ENCODE measurements at regions not wholly inside any gene's neighbourhood (a gene's known extent, or its start where the extent isn't known, plus 50 kb on each side); places are given as distances from the start of the nearest gene placed in this dataset.

DNA sequence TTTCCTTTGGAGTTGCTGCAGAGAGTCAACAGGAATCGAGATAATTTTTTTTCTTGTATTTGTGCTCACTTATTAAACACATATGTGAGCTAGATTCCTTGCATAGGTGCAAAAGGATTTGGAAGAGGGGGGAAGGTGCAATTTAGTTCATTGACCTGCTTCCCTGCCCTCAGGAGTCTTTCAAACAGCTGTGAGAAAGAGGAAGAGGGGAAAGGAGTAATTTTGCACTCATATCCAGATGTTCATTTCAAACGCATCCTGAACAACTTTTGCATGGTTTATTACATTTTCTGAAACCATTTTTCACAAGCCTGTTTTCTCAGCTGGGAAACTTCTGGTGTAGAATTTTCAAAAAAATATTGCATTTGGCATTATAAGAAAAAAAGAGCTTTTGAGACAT, 795.0 kb downstream of the MAFB start:
- no peak for DNase-seq

DNA sequence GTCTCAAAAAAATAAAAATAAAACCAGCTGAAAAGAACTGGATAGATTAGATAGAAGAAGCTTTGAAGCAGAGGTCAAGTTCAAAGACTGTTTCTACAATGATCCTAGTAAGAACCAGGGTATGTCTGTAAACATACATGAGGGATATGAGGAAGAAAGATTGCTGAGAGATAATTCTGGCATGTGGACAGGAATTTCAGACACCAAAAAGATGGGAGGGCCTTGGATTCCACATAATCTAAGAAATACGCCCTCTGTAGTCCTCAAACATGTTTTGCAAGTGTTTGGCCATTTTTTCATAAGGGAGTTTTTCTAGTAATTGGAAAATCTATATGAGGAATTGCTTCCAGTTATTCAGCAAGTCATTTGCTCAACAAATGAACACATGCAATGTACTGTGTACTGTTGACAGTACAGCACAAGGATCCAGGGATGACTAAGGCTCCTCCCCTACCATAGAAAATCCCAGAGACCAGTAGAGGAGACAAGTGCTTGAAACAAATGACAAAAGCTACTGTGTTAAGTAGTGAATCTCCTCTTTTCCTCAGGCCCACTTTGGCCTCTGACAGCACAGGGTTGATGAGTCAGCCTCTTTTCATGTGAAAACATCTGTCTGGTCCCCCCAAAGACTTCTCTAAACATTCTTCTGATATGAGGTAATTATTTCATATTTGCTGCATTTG, 795.9 kb downstream of the MAFB start:
- peak in 1 of 2 experiments; percentile 10 for DNase-seq

DNA sequence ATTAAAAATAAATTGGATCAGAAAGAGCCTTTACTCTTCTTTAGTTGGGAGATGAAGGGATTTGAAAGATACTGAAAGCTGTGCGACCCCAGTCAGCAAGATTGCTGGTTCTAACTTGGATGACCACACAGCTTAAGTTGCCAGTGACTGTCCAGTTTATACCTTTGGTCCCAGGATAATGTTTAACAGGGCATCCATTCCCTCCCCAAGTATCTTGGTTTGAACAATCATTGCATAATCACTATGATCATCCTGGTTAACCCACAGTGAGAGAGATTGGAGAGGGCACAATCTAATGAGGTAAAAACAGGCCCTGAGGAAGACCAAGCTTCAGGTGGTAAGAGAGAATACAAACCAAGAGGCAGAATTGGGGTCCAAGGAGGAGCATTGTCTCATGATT, 798.3 kb downstream of the MAFB start:
- DNase-seq = no peak

DNA sequence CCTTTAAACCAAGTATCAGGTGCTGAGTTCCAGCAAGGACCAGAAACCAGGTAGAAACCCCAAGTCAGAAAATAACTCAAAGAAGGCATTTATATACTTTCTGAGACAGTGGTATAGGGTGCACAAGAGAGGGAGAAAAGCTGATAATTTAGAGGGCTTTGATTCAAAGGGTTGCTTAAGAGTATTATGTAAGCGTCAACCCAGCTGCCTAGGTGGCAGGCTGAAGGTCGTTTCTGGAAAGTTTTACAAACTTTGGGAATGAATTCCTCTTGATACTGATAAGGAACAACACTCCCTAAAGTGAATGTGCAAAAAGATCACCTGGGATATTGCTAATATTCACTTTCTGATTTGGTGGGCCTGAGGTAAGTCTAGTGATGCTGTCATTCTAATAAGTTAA, 800.7 kb downstream of the MAFB start:
- no peak for DNase-seq

DNA sequence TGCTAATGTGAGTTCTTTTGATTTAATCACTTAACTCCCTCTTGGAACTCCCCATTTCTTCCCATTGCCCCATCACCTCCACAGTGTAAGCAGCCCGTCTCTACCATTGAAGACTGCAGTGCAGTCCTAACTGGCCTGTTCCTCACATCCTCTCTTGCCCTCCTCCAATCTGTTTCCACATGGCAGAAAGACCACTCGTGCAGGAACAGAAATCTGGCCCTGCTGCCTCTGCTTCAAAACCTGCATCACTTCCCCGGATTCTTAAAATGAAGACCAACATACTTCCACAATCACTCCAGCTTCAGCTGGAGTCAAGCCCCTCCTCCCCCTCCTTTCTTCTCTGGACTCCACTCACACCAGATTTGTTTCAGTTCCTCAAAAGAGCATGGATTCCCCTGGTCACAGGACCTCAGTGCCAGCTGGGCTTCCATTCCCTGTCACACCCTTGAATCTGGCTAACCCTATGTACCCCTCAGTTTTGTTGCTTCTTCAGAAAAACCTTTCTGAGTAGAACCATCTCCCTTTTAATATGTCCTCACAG, 802.3 kb downstream of the MAFB start:
- no peak for DNase-seq

DNA sequence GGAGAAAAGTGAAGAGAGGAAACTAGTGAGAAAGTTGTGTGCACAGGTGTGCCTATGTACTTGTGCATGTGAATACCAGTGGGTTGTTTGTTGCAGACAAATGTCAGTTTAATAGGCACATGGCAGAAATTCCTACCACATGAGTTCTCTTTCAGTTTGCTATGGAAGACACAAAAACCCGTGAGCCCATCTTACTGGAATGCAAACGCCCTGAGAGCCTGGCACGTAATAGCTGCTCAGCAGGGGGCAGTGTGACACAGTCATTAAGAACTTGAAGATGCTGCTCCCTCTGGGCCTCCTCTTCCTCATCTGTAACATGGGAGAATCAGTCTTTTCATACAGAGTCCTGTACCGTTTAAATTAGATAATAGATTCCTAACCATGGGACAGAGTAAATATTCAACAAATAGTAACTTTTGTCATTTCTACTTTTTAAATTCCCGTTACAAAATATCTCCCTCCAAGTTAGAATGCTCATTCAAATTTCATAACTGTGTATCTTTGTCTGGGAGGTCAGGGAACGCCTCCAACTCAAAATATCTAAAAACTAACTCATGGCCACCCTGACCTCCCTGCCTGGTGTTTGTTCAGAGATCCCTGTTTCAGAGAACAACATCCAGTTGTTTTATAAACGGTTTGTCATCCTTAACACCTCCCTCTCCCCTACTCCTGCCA, 802.9 kb downstream of the MAFB start:
- peak; percentile 19 to 49 for DNase-seq

DNA sequence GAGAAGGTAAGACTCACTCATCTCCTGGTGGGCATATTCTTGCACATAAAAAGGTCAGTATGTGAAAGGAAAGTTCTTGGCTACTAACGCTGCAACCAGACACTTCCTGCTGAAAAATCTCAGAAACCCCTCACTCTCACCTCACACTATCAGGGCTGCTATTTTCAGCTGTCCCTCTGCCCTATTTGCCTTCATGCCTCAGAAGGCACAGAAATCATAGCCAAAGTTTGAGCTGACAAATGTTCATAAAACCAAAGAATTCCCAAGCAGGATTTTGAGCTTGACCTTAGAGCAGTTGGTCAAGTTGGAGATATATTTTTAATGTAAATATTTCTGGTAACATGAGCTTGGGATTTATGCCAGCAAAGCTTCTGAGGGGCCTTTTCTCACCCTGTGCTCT, 806.2 kb downstream of the MAFB start:
- no peak for DNase-seq

DNA sequence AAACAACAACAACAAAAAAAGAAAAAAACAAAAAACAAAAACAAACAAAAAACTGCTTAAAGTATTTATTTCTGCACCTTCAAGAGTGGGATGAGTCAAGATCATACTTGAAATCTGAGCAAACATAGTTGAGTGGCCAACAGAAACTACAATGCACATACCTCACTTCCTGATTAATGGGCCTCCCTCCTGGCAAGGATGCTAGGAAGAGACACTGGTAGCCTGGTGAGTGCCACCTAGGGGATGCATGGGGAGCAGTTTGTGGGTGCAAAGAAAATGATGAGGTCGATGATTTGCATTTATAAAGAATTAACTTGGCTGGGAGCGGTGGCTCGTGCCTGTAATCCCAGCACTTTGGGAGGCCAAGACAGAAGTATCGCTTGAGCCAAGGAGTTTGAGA, 808.1 kb downstream of the MAFB start:
- no peak for DNase-seq

DNA sequence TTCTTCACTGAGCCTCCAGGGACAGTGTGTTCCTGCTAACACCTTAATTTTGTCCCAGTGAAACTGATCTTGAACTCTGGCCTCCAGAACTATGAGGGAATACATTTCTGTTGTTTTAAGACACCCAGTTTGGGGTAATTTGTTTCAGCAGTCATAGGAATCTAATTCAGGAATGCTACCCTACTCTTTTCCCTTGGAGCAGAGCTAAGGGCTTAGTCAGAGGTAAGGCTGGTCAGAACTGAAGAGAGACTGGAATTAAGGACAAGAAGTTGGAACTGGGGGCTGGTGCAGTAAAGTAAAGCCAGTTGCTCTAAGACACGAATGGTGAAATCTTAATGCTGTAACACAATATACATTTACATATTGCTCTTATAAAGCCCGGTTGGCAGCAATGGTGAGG, 809.7 kb downstream of the MAFB start:
- no peak for DNase-seq

DNA sequence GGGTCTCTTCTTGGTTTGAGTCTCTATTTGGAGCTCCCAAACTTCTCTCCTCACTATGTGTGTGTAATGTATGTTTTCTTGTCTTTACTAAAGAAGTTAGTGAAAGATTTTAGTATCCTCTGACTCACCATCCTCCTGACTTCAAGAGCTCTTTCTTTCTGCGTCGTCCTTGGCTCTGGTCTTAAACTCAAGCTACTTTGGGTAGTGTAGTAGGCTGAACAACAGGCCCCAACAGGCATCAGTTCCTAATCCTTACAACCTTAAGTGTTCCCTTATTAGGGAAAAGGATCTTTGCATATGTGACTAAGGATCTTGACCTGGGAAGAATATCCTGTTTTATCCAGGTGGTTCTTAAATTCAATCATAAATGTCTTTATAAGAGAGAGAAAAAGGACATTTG, 810.2 kb downstream of the MAFB start:
- no peak for DNase-seq

DNA sequence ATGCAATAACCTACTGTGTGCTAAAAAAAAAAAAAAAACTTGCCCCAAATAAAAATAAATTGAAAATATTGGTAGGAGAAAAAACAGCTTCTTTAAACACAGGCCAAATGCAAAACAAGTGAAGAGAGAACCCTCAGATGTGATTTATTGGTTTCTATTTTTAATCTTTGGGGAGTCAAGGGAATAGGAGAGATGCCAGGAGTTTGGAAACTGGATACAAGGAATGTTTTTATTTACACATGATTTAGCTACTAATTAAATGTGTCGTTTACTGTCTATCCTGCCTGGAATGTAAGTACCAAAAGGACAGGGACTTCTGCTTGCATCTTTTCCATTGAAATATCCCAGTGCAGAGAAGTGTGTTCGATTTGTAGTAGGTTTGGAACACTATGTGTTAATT, 810.7 kb downstream of the MAFB start:
- peak in 1 of 2 experiments; percentile 2 for DNase-seq

DNA sequence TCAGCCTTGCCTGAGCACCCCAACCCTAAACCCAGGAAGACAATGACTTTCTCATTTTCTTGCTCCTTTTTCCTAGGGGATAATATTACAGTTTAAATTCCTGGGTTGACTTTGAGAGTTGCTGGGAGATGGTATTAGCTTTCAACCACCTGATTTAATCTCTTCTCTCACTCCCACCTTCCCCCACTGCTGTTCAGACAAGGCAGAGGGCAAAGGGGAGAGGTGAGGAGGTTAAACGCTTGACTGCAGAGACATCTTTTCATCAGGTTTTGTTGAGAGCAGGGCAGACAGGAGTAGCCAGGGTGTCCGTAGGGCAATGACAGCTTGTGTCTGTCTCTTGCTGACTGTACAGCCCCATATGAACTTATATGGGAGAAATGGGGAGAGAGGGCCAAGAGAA, 811.2 kb downstream of the MAFB start:
- no peak for DNase-seq

DNA sequence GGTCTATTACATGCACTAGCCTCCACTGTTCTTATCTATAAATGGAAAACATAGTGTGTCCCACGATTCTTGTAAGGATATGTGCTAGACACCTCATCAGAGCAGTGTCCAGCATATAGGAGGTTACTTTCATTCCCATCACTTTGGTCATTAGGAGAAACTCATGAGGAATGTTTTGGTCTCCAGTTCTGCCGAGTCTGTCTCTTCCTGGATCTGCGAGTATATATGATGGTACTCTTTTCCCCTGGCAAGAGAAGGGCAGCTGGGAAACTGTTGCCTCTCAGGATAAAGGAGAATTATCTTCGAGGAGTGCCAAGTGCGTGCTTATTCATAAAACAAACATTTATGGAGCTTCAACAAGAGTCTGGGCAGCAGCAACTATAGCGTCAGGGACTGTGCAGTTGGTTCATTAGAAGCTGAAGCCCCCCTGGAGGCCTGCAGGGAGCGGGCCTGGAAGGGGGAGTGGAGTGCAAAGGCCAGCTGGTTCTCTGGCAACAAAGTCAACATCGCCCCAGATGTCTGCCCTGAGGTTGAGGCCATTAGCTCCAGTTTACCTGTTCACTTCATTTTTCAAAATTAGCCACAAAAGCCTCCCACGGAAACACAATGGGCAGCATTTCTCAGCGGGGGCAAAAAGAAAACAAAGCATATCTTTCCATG, 811.9 kb downstream of the MAFB start:
- DNase-seq = peak; percentile 51 to 73

DNA sequence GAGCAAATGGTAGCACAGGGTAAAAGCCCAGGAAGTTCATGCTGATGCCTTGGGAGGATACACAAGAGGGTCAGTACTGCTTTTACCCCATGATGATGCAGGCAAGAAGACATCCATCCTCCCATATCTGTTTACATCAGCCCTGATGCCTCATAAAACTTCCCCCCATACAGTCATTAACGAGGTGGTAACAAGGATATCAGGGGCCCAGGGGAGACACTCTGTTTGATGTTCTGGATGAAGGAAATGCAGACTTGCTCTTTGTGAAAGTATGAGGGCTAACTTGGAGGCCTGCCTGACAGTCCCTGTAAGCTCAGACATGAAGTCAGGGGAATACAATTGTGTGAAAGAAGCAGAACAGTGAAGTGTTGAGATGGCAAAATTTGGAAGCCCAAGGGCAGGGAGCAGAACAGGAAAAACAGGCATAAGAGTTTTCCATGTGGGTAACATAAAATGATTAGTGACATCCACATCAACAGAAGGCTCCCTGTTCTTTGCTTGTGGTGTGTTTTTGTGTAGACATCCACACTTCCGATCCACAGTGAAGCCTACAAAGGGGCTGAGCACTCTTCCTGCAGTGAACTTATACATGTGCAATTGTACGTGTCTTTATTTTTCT, 813.4 kb downstream of the MAFB start:
- no peak for DNase-seq

DNA sequence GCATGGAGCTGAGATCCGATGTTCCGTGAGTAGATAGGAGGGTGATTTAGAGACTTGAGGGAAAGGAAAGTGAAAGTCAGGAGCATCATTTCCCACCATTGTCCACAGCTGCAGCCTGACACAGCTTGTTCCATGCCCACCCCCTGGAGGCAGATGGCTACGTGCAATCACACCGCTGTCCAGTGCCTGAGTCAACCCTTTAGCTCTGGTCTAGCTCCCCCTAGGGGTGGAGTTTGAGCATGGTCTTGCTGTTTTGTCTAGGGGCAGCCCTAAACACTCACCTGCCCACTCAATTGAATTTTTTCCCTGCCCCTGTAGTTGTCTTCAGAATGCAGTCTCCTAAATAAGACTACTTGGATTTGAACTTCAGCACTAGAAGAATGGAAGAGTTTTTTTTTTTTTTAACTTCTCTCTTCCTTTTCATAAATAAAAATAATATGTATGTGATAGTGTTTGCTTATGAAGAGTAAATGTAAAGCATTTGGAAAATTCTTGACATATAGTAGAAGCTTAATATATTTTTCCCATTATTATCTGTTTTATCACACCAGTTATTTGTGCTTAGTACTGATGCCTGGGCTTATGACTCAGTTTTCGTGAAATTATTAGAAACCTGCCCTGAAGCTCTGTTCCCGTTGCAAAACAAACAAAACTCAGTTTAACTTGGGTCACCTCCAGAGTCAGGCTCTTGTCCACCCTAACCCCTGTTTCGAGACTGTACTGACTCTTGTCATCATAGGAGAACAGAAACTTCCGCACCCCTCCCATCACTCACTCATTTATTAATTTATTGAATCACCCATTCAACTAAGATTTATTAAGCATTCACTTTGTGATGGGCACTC, 814.8 kb downstream of the MAFB start:
- DNase-seq = peak; percentile 50 to 89

DNA sequence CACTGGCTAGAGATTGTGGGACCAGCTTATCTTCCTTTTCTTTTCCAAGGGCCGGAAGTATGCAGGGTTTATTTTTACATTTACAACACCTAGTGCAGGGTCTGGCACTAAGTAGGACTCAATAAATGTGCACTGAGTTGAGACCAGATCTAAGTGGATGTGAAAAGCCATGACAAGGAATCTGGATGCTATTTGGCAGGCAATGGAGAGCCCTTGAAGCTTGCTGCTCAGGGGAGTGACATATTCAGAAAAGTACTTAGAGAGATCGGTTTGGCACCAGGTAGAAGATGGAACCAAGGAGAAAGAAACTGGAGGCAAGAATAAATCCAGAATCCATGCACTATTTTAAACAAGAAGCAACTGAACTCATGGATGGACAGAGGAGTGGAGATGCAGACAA, 815.8 kb downstream of the MAFB start:
- no peak for DNase-seq

DNA sequence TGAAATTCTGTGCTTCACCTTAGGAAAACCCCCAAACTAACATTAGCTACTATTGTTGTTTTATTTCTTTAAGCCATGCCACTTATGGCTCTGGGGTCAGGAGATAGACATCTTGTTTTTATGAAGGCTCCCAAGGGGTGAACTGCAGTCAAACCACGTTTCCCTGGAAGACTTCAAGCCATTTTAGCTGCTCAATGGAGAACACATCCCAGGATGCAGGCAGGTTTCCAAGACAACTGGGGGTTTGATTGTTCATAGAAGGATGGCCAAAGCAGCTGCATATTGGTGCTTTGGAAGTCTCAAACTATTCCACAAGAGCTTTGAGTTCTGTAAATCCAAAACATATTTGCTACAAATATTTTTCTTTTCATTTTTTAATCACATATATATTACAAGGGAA, 818.0 kb downstream of the MAFB start:
- DNase-seq = peak in 1 of 2 experiments; percentile 1

DNA sequence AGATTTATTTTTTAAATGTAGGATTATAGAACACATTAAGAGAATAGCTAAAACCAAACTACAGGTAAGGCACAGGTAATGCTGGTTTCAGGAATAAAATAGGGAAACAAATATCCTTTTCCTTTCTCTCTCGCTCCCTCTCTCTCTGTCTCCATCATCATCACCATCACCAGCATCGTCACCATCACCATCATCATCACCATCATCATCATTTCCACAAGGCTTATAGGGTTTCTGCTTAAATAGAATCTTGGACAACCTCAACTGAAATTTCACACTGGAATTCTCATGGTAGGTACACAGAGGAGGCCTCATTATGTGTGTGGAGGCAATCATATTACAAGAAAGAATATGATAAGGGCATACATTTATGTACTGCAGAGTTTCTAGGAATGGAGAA, 823.6 kb downstream of the MAFB start:
- DNase-seq = no peak

DNA sequence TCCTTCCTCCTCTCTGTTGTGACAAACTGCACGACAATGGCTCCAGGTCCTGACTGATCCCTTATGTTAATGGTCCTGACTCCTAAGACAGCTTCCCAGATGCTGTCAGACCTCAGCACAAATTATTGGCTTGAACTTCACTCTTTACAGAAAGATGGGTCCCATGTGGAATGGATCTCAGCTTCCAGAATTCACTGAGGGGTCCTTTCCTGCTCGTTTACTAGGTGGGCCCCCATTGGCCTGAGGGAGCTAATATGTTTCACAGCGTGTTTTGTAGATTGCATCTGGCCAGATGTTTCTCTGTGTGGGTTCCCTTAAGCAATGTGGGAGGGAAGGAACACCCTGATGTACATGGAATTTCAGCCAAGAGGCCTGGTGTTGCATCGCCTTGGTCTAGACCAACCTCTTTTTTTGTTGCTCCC, 826.6 kb downstream of the MAFB start:
- DNase-seq = no peak

DNA sequence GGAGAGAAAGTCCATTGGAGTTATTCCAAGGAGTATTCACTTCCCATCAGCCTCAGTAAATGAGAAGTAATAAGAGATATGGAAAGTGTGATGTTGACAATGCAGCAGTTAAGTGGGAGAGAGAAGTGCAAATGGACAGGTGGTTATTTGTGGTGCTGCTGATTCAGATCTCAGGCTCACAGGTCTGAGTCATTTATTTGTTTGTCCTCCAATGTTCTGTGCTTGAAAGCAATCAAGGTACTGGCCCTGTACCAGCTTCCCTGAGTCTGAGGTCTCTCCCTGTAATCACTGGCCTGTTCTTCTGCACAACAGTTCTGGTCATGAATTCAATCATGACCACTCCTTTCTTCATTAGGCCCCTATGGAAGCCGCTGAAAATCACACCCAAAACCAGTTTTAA, 827.7 kb downstream of the MAFB start:
- no peak for DNase-seq

DNA sequence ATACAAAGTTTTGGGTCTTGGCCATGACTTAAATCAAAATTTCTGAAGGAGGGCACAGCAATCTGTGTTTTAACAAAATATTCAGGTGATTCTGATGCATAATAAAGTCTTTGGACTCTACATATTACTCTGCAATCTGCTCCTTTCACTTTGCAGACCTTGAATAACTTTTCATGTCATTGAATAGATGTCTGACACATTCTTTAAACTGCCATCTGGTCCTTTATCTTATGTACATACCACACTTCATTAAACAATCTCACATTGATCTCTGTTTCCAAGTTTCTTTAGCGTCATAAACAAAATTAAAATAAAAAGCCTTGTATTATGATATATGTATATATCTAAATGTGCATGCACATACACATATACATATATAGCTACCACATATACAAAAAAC, 831.2 kb downstream of the MAFB start:
- peak in 1 of 2 experiments; percentile 26 for DNase-seq

DNA sequence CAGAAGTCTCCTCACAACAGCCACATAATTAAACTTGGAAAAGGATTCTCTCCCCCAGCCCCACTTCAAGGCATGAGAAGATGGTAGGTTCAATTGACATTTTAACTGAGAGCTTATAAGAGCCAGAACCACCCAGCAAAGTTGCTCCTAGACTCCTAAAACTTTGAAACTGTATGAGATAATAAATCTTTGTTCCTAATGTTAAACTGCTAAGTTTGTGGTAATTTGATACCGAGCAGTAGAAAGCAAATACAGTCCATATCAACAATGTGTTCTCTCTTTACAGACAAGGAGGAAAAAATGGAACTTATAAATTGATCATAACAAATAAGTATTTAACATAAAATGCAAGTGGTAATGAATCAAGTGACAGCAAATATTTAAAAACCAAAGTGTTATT, 831.8 kb downstream of the MAFB start:
- DNase-seq = no peak

DNA sequence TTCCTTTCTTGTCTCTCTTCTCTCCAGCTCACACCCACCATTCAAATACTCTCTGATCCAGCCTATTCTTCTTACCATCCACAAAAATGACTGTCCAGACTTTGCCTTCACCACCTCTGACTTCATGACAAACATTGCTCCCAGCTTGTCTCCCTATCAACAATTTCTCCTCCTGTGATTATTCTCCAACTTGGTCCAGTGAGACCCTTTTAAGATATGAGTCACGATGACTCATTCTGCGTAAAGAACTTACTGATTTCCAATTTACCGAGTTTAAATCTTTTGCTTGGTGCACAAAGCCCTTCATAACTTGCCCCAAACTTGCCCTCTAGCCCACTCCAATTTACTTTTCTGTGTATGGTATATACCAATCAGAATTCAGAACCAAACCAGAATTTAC, 833.2 kb downstream of the MAFB start:
- no peak for DNase-seq
